IPS DF 6.9 (cell line): ENCODE measurements at regions not wholly inside any gene's neighbourhood (a gene's known extent, or its start where the extent isn't known, plus 50 kb on each side); places are given as distances from the start of the nearest gene placed in this dataset.

ENCODE experiments used
- DNase-seq: peaks from one replicate; pipeline ENCODE4 v3.0.0-alpha.2; 2013; ENCODE audit warnings: low read depth, low spot score
- H3K27ac ChIP-seq: one replicate; pipeline ENCODE4 v1.5.1; 2013; ENCODE audit warnings: low read length, control low read depth
- H3K27me3 ChIP-seq: 2 replicates; pipeline ENCODE4 v1.6.1; 2013; ENCODE audit warnings: mild to moderate bottlenecking, low read length; ENCODE audit not compliant: control insufficient read depth, insufficient read depth
- H3K36me3 ChIP-seq: 2 replicates; pipeline ENCODE4 v1.6.1; 2013; ENCODE audit warnings: low read length; ENCODE audit not compliant: control insufficient read depth, insufficient read depth
- H3K4me1 ChIP-seq: 2 replicates; pipeline ENCODE4 v1.6.1; 2013; ENCODE audit warnings: low read length; ENCODE audit not compliant: control insufficient read depth, insufficient read depth
- H3K4me3 ChIP-seq: 2 replicates; pipeline ENCODE4 v1.5.1; 2013; ENCODE audit warnings: mild to moderate bottlenecking, low read length
- H3K9me3 ChIP-seq: 2 replicates; pipeline ENCODE4 v1.6.1; 2013; ENCODE audit warnings: low read length, inconsistent platforms; ENCODE audit not compliant: control insufficient read depth, insufficient read depth
- WGBS: extraction: QIAGEN DNeasy Blood & Tissue Kit; methylation state at CpG from one replicate; pipeline ENCODE4 v1.1.7; 2013; ENCODE audit warnings: mixed read lengths, missing lambda C conversion rate; ENCODE audit not compliant: insufficient read length, insufficient coverage; 5-methylcytosine and 5-hydroxymethylcytosine counted together

GRCh38 chr5:89229331-89230070 is 346.5 kb upstream of the MEF2C start:
- no CpG with 5 or more reads among the region's 8 CpGs for WGBS
- Histone ChIP-seq H3K27ac (no peak overlapping the region), H3K36me3 (no peaks in the 10 kb centered on the region), H3K4me1 (no peaks in the 10 kb centered on the region), H3K9me3 (no peaks in the 10 kb centered on the region), H3K4me3 (no peak overlapping the region), H3K27me3 (no peaks in the 10 kb centered on the region)
- DNase-seq = no peak

GRCh38 chr5:89228355-89228754 is 345.4 kb upstream of the MEF2C start:
- Histone ChIP-seq H3K4me1 (no peaks in the 10 kb centered on the region), H3K9me3 (no peaks in the 10 kb centered on the region), H3K36me3 (no peaks in the 10 kb centered on the region), H3K27me3 (no peaks in the 10 kb centered on the region), H3K4me3 (no peak overlapping the region), H3K27ac (no peak overlapping the region)
- DNase-seq = no peak
- no CpG with 5 or more reads among the region's 1 CpG for WGBS

- H3K9me3 ChIP-seq = no peaks in the 10 kb centered on the region
- H3K36me3 ChIP-seq = no peaks in the 10 kb centered on the region
- no peak overlapping the region for H3K27ac ChIP-seq
- no CpG with 5 or more reads among the region's 3 CpGs for WGBS
- no peak for DNase-seq
- no peaks in the 10 kb centered on the region for H3K27me3 ChIP-seq
- no peak overlapping the region for H3K4me3 ChIP-seq
- no peaks in the 10 kb centered on the region for H3K4me1 ChIP-seq
These were observed 335.4 kb upstream of the MEF2C start for GRCh38 chr5:89218364-89218763.

DNA sequence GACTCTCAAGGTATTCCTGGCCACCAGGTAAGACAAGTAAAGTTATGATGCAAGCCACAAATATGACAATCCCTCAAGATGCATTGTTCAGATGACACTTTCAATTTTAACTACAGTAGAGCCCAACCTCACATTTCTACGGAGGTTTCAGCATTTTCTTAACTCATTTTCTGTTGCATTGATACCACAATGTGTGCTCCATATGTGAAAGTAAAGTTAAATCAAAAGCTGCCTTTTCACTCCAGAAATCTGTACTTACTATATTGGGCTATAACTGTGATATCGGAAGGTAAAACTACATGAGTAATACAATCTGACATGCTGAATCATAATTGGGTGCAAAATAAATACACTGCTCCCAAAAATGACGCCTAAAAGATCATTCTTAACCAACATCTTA is 333.6 kb upstream of the MEF2C start:
- no peak overlapping the region for H3K4me3 ChIP-seq
- no CpG with 5 or more reads among the region's 3 CpGs for WGBS
- no peak for DNase-seq
- no peaks in the 10 kb centered on the region for H3K36me3 ChIP-seq
- no peaks in the 10 kb centered on the region for H3K4me1 ChIP-seq
- no peaks in the 10 kb centered on the region for H3K9me3 ChIP-seq
- H3K27me3 ChIP-seq = no peaks in the 10 kb centered on the region
- H3K27ac ChIP-seq = no peak overlapping the region

- Histone ChIP-seq H3K4me1 (no peaks in the 10 kb centered on the region; the same call in 1 of the 2 replicates), H3K36me3 (no peaks in the 10 kb centered on the region), H3K9me3 (no peaks in the 10 kb centered on the region), H3K27ac (no peak overlapping the region), H3K27me3 (no peaks in the 10 kb centered on the region), H3K4me3 (no peak overlapping the region)
- no peak for DNase-seq
- no CpG with 5 or more reads among the region's 1 CpG for WGBS
These were observed 330.6 kb upstream of the MEF2C start for GRCh38 chr5:89213573-89213972.

DNA sequence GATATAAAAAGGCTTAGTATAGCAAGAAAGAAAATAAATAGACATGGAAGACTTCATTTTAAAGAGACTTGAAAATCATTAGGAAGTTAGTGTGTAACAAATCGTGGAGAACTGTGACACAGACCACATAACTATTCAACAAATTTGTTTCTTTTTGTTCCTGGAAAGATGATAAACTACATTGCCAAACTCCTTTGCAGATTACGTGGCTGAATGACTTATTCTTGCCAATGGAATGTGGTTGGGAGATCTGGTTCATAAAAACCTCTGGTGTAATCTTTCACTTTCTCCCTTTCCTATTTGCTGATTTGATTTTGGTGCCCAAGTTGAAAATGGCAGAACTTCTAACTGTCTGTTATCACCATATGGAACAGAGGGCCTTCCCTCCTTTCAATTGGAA is 328.9 kb upstream of the MEF2C start:
- Histone ChIP-seq H3K4me1 (no peaks in the 10 kb centered on the region; the same call in 1 of the 2 replicates), H3K27me3 (no peaks in the 10 kb centered on the region), H3K4me3 (no peak overlapping the region), H3K9me3 (no peaks in the 10 kb centered on the region), H3K36me3 (no peaks in the 10 kb centered on the region), H3K27ac (no peak overlapping the region)
- DNase-seq = no peak
- no CpG with 5 or more reads among the region's 2 CpGs for WGBS

GRCh38 chr5:89208811-89209210 is 325.8 kb upstream of the MEF2C start:
- Histone ChIP-seq H3K9me3 (no peaks in the 10 kb centered on the region), H3K4me1 (no peaks in the 10 kb centered on the region; the same call in 1 of the 2 replicates), H3K4me3 (no peak overlapping the region), H3K36me3 (no peaks in the 10 kb centered on the region), H3K27me3 (no peaks in the 10 kb centered on the region), H3K27ac (no peak overlapping the region)
- no CpG with 5 or more reads among the region's 2 CpGs for WGBS
- no peak for DNase-seq

GRCh38 chr5:89208392-89208791 is 325.4 kb upstream of the MEF2C start:
- no peaks in the 10 kb centered on the region for H3K27me3 ChIP-seq
- H3K9me3 ChIP-seq = no peaks in the 10 kb centered on the region
- no peaks in the 10 kb centered on the region for H3K36me3 ChIP-seq
- no peak overlapping the region for H3K27ac ChIP-seq
- H3K4me3 ChIP-seq = no peak overlapping the region
- no peaks in the 10 kb centered on the region; the same call in 1 of the 2 replicates for H3K4me1 ChIP-seq
- DNase-seq = no peak

DNA sequence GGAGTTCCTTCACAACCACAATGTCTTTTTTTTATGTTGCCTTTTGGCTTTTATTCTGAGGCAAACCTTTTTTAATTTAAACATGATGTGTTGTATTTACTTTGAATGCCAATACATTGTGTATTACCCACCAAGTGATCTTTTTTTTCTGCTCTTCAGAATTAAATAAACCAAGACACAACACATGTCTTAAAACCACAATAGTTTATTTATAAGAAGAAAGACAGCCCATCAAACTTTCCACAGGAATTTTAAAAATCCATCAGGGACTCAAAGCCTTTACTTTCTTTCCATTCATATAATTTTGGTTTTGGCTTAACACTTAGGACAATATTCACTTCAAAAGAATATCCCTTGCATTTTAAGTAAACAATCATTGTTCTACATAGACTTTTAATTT is 321.8 kb upstream of the MEF2C start:
- Histone ChIP-seq H3K4me3 (no peak overlapping the region), H3K4me1 (no peaks in the 10 kb centered on the region; the same call in 1 of the 2 replicates), H3K36me3 (no peaks in the 10 kb centered on the region), H3K27ac (no peak overlapping the region), H3K27me3 (no peaks in the 10 kb centered on the region), H3K9me3 (no peaks in the 10 kb centered on the region)
- DNase-seq = no peak

DNA sequence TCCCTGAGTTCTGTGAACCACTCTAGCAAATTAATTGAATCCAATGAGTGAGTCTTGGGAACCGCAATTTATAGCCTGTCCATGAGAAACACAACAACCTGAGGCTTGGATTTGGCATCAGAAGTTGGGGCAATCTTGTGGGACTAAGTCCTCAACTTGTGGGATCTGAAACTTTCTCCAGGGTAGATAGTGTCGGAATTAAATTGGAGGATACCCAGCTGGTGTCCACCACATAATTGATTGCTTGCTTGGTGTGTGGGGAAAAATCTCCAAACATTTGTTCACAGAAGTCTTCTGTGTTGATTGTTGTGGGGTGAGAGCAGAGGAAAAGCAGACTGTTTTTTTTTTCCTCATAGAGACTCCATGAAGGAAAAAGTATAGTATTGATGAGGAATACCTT is 320.6 kb upstream of the MEF2C start:
- Histone ChIP-seq H3K27me3 (no peaks in the 10 kb centered on the region), H3K36me3 (no peaks in the 10 kb centered on the region), H3K27ac (no peak overlapping the region), H3K9me3 (no peaks in the 10 kb centered on the region), H3K4me1 (no peaks in the 10 kb centered on the region), H3K4me3 (no peak overlapping the region)
- DNase-seq = no peak
- no CpG with 5 or more reads among the region's 2 CpGs for WGBS

GRCh38 chr5:89200899-89201298 is 317.9 kb upstream of the MEF2C start:
- DNase-seq = no peak
- Histone ChIP-seq H3K9me3 (no peaks in the 10 kb centered on the region), H3K36me3 (no peaks in the 10 kb centered on the region), H3K4me3 (no peak overlapping the region), H3K27ac (no peak overlapping the region), H3K27me3 (no peaks in the 10 kb centered on the region), H3K4me1 (no peaks in the 10 kb centered on the region)
- no CpG with 5 or more reads among the region's 2 CpGs for WGBS
